CD4-positive, alpha-beta T cell (primary cell): ENCODE measurements at regions not wholly inside any gene's neighbourhood (a gene's known extent, or its start where the extent isn't known, plus 50 kb on each side); places are given as distances from the start of the nearest gene placed in this dataset.

ENCODE experiments used
- ATAC-seq: fragments of 200-7000 bp; cut with Tn5 transposase; one replicate; pipeline ENCODE4 v1.10.0; 2022; ENCODE audit warnings: mild to moderate bottlenecking; ENCODE audit not compliant: poor library complexity
- CTCF ChIA-PET: fragments of 350-600 bp; sonication (Branson Sonifier 250); formaldehyde crosslinking; loops from one replicate; lab custom pipeline; 2021; ENCODE audit warnings: antibody characterized with exemption, inconsistent platforms; lab: Charles Lee
- POLR2A ChIA-PET: fragments of 350-600 bp; sonication (Branson Sonifier 250); formaldehyde crosslinking; loops from one replicate; lab custom pipeline; 2021; ENCODE audit warnings: antibody characterized with exemption, inconsistent platforms; lab: Charles Lee
- DNase-seq, 14 experiments: peaks; one replicate each; pipeline ENCODE4 v3.0.0-alpha.2; 2013 to 2020; ENCODE audit warnings: mixed read lengths in 2 of 14
- H3K27ac ChIP-seq, 2 donors: one replicate each; pipeline versions ENCODE4 v1.5.1 to v1.7.0; 2013; ENCODE audit warnings: low read length in 2 of 2, low read depth in 1 of 2, mild to moderate bottlenecking in 1 of 2
- H3K27me3 ChIP-seq, 2 experiments: 1 replicate in 1 of 2; 2 replicates in 1 of 2; pipeline versions ENCODE4 v1.6.1 to v1.7.0; 2013; ENCODE audit warnings: low read length in 2 of 2, control low read depth in 1 of 2, mild to moderate bottlenecking in 1 of 2, moderate library complexity in 1 of 2; ENCODE audit not compliant: insufficient read depth in 2 of 2, control insufficient read depth in 1 of 2
- H3K36me3 ChIP-seq: one replicate; pipeline ENCODE4 v1.6.1; 2013; ENCODE audit warnings: low read length, control low read depth; ENCODE audit not compliant: insufficient read depth
- H3K4me1 ChIP-seq: one replicate; pipeline ENCODE4 v1.6.1; 2013; ENCODE audit warnings: low read length, control low read depth; ENCODE audit not compliant: insufficient read depth
- H3K4me3 ChIP-seq: one replicate; pipeline ENCODE4 v1.5.1; 2013; ENCODE audit warnings: mild to moderate bottlenecking, low read length, moderate library complexity
- H3K9me3 ChIP-seq, 2 experiments: 1 replicate in 1 of 2; 2 replicates in 1 of 2; pipeline versions ENCODE4 v1.6.1 to v1.7.0; 2013; ENCODE audit warnings: low read length in 2 of 2, mild to moderate bottlenecking in 2 of 2, control low read depth in 1 of 2, moderate library complexity in 1 of 2; ENCODE audit not compliant: control insufficient read depth in 1 of 2, insufficient read depth in 1 of 2
- H3K27ac Mint-ChIP-seq: one replicate; pipeline ENCODE4 v1.8.0; 2020; ENCODE audit warnings: mixed read lengths
- H3K27me3 Mint-ChIP-seq: one replicate; pipeline ENCODE4 v1.8.0; 2021; ENCODE audit warnings: mixed read lengths
- H3K36me3 Mint-ChIP-seq: one replicate; pipeline ENCODE4 v1.8.0; 2021; ENCODE audit warnings: low read depth, mixed read lengths
- H3K4me1 Mint-ChIP-seq: one replicate; pipeline ENCODE4 v1.8.0; 2021; ENCODE audit warnings: low read depth, mixed read lengths
- H3K4me3 Mint-ChIP-seq: one replicate; pipeline ENCODE4 v1.8.0; 2020; ENCODE audit warnings: mild to moderate bottlenecking, mixed read lengths
- H3K9me3 Mint-ChIP-seq: one replicate; pipeline ENCODE4 v1.8.0; 2020; ENCODE audit warnings: mixed read lengths
- intact Hi-C, 2 experiments: fragments of 100-400 bp; cut with DNase I in 1 of 2; cut with micrococcal nuclease in 1 of 2; formaldehyde crosslinking; loops; one replicate each; pipeline versions ENCODE4 v1.15.1 to v1.9.0; 2023 to 2025; cut with DNase I, micrococcal nuclease
- TF ChIP-seq, protein P1 (sequence below): fragments of 200-600 bp; IDR thresholded peaks from one replicate; pipeline ENCODE4 v1.8.0; 2022; ENCODE audit warnings: antibody characterized with exemption, mild to moderate bottlenecking

DNA sequence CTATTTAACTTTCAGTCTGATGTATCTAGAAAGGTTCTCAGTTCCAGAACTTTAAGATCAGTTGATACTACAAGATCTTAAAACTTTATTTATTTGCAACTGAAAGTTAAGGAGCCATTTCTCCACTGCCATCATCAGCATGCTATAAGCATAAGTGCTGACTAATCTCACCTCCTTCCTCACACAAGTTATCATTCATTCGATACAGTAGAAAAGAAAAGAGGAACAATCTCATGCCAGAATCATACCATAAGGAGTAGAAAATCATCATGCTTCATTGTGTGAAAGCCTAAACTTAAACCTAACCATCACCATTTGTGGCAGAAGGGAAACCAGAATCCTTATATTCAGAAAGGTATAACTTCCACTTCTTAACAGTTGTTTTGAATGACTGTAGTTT, 176.6 kb upstream of the NRXN1 start:
- no peaks in the 10 kb centered on the region for H3K27me3 Mint-ChIP-seq
- peaks cover 14% of the 10 kb centered on the region for H3K9me3 Mint-ChIP-seq
- H3K36me3 Mint-ChIP-seq, result no peaks in the 10 kb centered on the region
- no peaks in the 10 kb centered on the region for H3K27me3 ChIP-seq
- POLR2A ChIA-PET, result no interaction called here
- CTCF ChIA-PET, result no interaction called here
- no peak overlapping the region for H3K4me3 ChIP-seq
- H3K9me3 ChIP-seq, result peaks cover 0 to 7% of the 10 kb centered on the region in 2 experiments
- no peaks in the 10 kb centered on the region for H3K4me1 ChIP-seq
- TF ChIP-seq, protein P1, sequence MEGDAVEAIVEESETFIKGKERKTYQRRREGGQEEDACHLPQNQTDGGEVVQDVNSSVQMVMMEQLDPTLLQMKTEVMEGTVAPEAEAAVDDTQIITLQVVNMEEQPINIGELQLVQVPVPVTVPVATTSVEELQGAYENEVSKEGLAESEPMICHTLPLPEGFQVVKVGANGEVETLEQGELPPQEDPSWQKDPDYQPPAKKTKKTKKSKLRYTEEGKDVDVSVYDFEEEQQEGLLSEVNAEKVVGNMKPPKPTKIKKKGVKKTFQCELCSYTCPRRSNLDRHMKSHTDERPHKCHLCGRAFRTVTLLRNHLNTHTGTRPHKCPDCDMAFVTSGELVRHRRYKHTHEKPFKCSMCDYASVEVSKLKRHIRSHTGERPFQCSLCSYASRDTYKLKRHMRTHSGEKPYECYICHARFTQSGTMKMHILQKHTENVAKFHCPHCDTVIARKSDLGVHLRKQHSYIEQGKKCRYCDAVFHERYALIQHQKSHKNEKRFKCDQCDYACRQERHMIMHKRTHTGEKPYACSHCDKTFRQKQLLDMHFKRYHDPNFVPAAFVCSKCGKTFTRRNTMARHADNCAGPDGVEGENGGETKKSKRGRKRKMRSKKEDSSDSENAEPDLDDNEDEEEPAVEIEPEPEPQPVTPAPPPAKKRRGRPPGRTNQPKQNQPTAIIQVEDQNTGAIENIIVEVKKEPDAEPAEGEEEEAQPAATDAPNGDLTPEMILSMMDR, result no peak
- ATAC-seq, result no peak
- no peaks in the 10 kb centered on the region for H3K4me1 Mint-ChIP-seq
- DNase-seq, result no peak
- H3K36me3 ChIP-seq, result no peaks in the 10 kb centered on the region
- no peak overlapping the region for H3K4me3 Mint-ChIP-seq
- H3K27ac Mint-ChIP-seq, result no peak overlapping the region
- no peak overlapping the region for H3K27ac ChIP-seq
- intact Hi-C loops, result no loop called here

DNA sequence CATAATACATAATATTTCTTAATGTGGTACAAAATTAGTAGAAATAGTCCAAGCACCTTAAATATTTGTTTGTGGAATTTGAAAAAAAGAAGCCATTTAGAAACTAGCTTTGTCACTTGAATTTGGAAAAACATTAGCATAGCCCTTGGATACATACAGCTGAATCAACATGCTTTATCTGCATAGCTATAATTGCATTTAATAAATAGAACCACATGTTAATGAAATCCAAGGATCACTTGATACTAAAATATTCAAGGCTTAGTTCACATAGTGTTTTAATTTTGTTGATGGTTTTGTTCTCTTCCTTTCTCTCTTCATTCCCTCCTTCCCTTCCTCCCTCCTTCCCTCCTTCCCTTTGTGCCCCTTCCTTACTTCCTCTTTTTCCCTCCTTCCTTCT, 169.4 kb upstream of the NRXN1 start:
- ChIA-PET CTCF (no interaction called here), POLR2A (no interaction called here)
- no peak overlapping the region for H3K27ac Mint-ChIP-seq
- H3K9me3 ChIP-seq, result no peaks in the 10 kb centered on the region
- TF ChIP-seq, protein P1, result no peak
- no peak overlapping the region for H3K4me3 Mint-ChIP-seq
- no peak overlapping the region for H3K4me3 ChIP-seq
- no peak overlapping the region for H3K27ac ChIP-seq
- DNase-seq (no peak), ATAC-seq (no peak)
- H3K36me3 Mint-ChIP-seq, result no peaks in the 10 kb centered on the region
- H3K27me3 ChIP-seq, result no peaks in the 10 kb centered on the region
- intact Hi-C loops, result no loop called here
- H3K4me1 ChIP-seq, result no peaks in the 10 kb centered on the region
- no peaks in the 10 kb centered on the region for H3K27me3 Mint-ChIP-seq
- H3K9me3 Mint-ChIP-seq, result peaks cover 9% of the 10 kb centered on the region
- H3K36me3 ChIP-seq, result no peaks in the 10 kb centered on the region
- no peaks in the 10 kb centered on the region for H3K4me1 Mint-ChIP-seq

DNA sequence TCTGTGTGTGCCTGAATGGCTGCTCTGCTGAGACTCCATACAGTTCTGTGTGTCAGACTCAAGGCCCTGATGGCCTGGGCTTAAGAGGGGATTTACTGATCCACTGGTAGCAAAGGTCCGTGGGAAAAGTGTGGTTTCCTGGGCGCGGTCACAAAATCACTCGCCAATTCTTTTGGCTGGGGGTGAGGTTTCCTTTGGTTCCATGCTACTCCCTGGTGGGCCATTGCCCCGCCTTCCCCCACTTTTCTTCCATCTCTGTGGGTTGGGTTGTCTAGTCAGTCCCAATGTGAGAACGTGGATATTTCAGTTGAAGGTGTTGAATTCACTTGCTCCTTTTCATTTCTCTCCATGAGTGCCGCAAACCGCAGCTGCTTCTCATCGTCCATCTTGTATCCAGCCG, 162.7 kb upstream of the NRXN1 start:
- no peaks in the 10 kb centered on the region for H3K27me3 Mint-ChIP-seq
- Histone ChIP-seq H3K36me3 (no peaks in the 10 kb centered on the region), H3K4me1 (no peaks in the 10 kb centered on the region), H3K9me3 (peaks cover 0 to 12% of the 10 kb centered on the region in 2 experiments), H3K27me3 (no peaks in the 10 kb centered on the region), H3K27ac (no peak overlapping the region), H3K4me3 (no peak overlapping the region)
- H3K9me3 Mint-ChIP-seq, result peaks cover 36% of the 10 kb centered on the region
- H3K27ac Mint-ChIP-seq, result no peak overlapping the region
- no peaks in the 10 kb centered on the region for H3K4me1 Mint-ChIP-seq
- ChIA-PET POLR2A (no interaction called here), CTCF (no interaction called here)
- H3K36me3 Mint-ChIP-seq, result no peaks in the 10 kb centered on the region
- intact Hi-C loops, result no loop called here
- TF ChIP-seq, protein P1, result no peak
- ATAC-seq (no peak), DNase-seq (no peak)
- no peak overlapping the region for H3K4me3 Mint-ChIP-seq
